GM21786 (cell line): ENCODE measurements at regions not wholly inside any gene's neighbourhood (a gene's known extent, or its start where the extent isn't known, plus 50 kb on each side); places are given as distances from the start of the nearest gene placed in this dataset.

Source experiments
- ATAC-seq: cut with Tn5 transposase; IDR thresholded peaks from one replicate; pipeline ENCODE4 v1.9.1; 2021; ENCODE audit not compliant: unreplicated experiment

GRCh38 chr9:14031810-14032209 lies 282.1 kb downstream of the NFIB start:
- no peak for ATAC-seq

- ATAC-seq, result no peak
These were observed 282.9 kb downstream of the NFIB start for GRCh38 chr9:14031060-14031414.

GRCh38 chr9:14030375-14031059 lies 283.4 kb downstream of the NFIB start:
- no peak for ATAC-seq

- no peak for ATAC-seq
These were observed 284.1 kb downstream of the NFIB start for GRCh38 chr9:14029806-14030374.

GRCh38 chr9:14027116-14027800 lies 286.7 kb downstream of the NFIB start:
- ATAC-seq, result no peak

- ATAC-seq, result no peak
These were observed 288.2 kb downstream of the NFIB start for GRCh38 chr9:14025741-14026140.

GRCh38 chr9:14023285-14023684 lies 290.7 kb downstream of the NFIB start:
- ATAC-seq, result no peak

- ATAC-seq, result no peak
These were observed 291.9 kb downstream of the NFIB start for GRCh38 chr9:14021871-14022525.

- no peak for ATAC-seq
These were observed 295.9 kb downstream of the NFIB start for GRCh38 chr9:14018081-14018480.

GRCh38 chr9:14014744-14015143 lies 299.2 kb downstream of the NFIB start:
- no peak for ATAC-seq

- ATAC-seq, result no peak
These were observed 299.7 kb downstream of the NFIB start for GRCh38 chr9:14014218-14014617.

- ATAC-seq, result no peak
These were observed 302.0 kb downstream of the NFIB start for GRCh38 chr9:14011799-14012560.

GRCh38 chr9:14007190-14007769 lies 306.7 kb downstream of the NFIB start:
- no peak for ATAC-seq

GRCh38 chr9:14006386-14007187 lies 307.4 kb downstream of the NFIB start:
- ATAC-seq, result no peak

- no peak for ATAC-seq
These were observed 309.8 kb downstream of the NFIB start for GRCh38 chr9:14004110-14004509.

GRCh38 chr9:13994240-13994639 lies 319.7 kb downstream of the NFIB start:
- ATAC-seq, result no peak

- no peak for ATAC-seq
These were observed 320.2 kb downstream of the NFIB start for GRCh38 chr9:13993632-13994185.

GRCh38 chr9:13992138-13993088 lies 321.5 kb downstream of the NFIB start:
- no peak for ATAC-seq

- no peak for ATAC-seq
These were observed 322.5 kb downstream of the NFIB start for GRCh38 chr9:13991395-13991794.
